WTC11 (cell line): ENCODE measurements at regions not wholly inside any gene's neighbourhood (a gene's known extent, or its start where the extent isn't known, plus 50 kb on each side); places are given as distances from the start of the nearest gene placed in this dataset.

Experiments used
- ATAC-seq: fragments of 200-7000 bp; cut with Tn5 transposase; 2 replicates; pipeline ENCODE4 v1.10.0; 2021; ENCODE audit warnings: mild to moderate bottlenecking, moderate library complexity
- CTCF ChIA-PET: fragments of 300-600 bp; sonication (Branson Sonifier 250); formaldehyde crosslinking; loops from one replicate; lab custom pipeline; 2021; ENCODE audit warnings: antibody characterized with exemption; lab: Charles Lee
- POLR2A ChIA-PET: fragments of 350-600 bp; sonication (Branson Sonifier 250); formaldehyde crosslinking; loops from one replicate; lab custom pipeline; 2021; ENCODE audit warnings: antibody characterized with exemption; lab: Charles Lee
- DNase-seq: peaks from one replicate; pipeline ENCODE4 v3.0.0; 2021; ENCODE audit warnings: low spot score
- H3K27ac Mint-ChIP-seq: 2 replicates; pipeline ENCODE4 v1.8.0; 2021; ENCODE audit warnings: mixed read lengths
- H3K27me3 Mint-ChIP-seq: 2 replicates; pipeline ENCODE4 v1.8.0; 2021; ENCODE audit warnings: low read depth, mild to moderate bottlenecking, moderate library complexity, mixed read lengths
- H3K36me3 Mint-ChIP-seq: 2 replicates; pipeline ENCODE4 v1.8.0; 2021; ENCODE audit warnings: mixed read lengths
- H3K4me1 Mint-ChIP-seq: 2 replicates; pipeline ENCODE4 v1.8.0; 2022; ENCODE audit warnings: mixed read lengths
- H3K4me3 Mint-ChIP-seq: 2 replicates; pipeline ENCODE4 v1.8.0; 2021; ENCODE audit warnings: mild to moderate bottlenecking, moderate library complexity, mixed read lengths
- H3K9me3 Mint-ChIP-seq: 2 replicates; pipeline ENCODE4 v1.8.0; 2021; ENCODE audit warnings: mixed read lengths
- ATF6 ChIP-seq: sonication (generic); formaldehyde crosslinking; IDR thresholded peaks from 2 replicates; pipeline ENCODE4 v1.8.1; 2023; ENCODE audit warnings: mild to moderate bottlenecking, missing genetic modification reagents
- E2F1 ChIP-seq: sonication (generic); formaldehyde crosslinking; IDR thresholded peaks from 2 replicates; pipeline ENCODE4 v1.8.0; 2022; ENCODE audit warnings: mild to moderate bottlenecking, missing genetic modification reagents
- E2F4 ChIP-seq: sonication (generic); formaldehyde crosslinking; IDR thresholded peaks from 2 replicates; pipeline ENCODE4 v1.8.1; 2022; ENCODE audit warnings: low read depth, mild to moderate bottlenecking, moderate library complexity, missing genetic modification reagents, borderline replicate concordance
- EMX1 ChIP-seq: fragments of 250-450 bp; sonication (Bioruptor Pico); IDR thresholded peaks from 2 replicates; pipeline ENCODE4 v1.8.0; 2021; ENCODE audit warnings: mild to moderate bottlenecking
- ERG ChIP-seq: fragments of 250-450 bp; sonication (Bioruptor Pico); IDR thresholded peaks from 2 replicates; pipeline ENCODE4 v1.8.0; 2021; ENCODE audit warnings: mild to moderate bottlenecking
- GABPB1 ChIP-seq: sonication (generic); formaldehyde crosslinking; IDR thresholded peaks from 2 replicates; pipeline ENCODE4 v1.8.1; 2023; ENCODE audit warnings: mild to moderate bottlenecking, missing genetic modification reagents
- HMGXB4 ChIP-seq: sonication (generic); formaldehyde crosslinking; IDR thresholded peaks from 2 replicates; pipeline ENCODE4 v1.8.1; 2023; ENCODE audit warnings: mild to moderate bottlenecking, moderate library complexity, missing genetic modification reagents
- TEAD1 ChIP-seq: sonication (generic); formaldehyde crosslinking; IDR thresholded peaks from 2 replicates; pipeline ENCODE4 v1.8.0; 2022; ENCODE audit warnings: mild to moderate bottlenecking, missing genetic modification reagents
- TP53 ChIP-seq: sonication (generic); formaldehyde crosslinking; IDR thresholded peaks from 2 replicates; pipeline ENCODE4 v1.8.1; 2023; ENCODE audit warnings: mild to moderate bottlenecking, missing genetic modification reagents
- ZBTB21 ChIP-seq: sonication (generic); formaldehyde crosslinking; IDR thresholded peaks from 2 replicates; pipeline ENCODE4 v1.8.1; 2023; ENCODE audit warnings: mild to moderate bottlenecking, missing genetic modification reagents, borderline replicate concordance
- ZNF121 ChIP-seq: sonication (generic); formaldehyde crosslinking; IDR thresholded peaks from 2 replicates; pipeline ENCODE4 v1.8.0; 2023; ENCODE audit warnings: missing genetic modification reagents
- ZNF232 ChIP-seq: sonication (generic); formaldehyde crosslinking; IDR thresholded peaks from 2 replicates; pipeline ENCODE4 v1.8.0; 2022; ENCODE audit warnings: mild to moderate bottlenecking, missing genetic modification reagents
- ZNF423 ChIP-seq: fragments of 250-450 bp; sonication (Bioruptor Pico); IDR thresholded peaks from 2 replicates; pipeline ENCODE4 v2.1.2; 2022; ENCODE audit warnings: mild to moderate bottlenecking, moderate library complexity
- ZNF425 ChIP-seq: fragments of 250-450 bp; sonication (Bioruptor Pico); conservative IDR thresholded peaks from 2 replicates; pipeline ENCODE4 v1.9.0; 2021; ENCODE audit warnings: mild to moderate bottlenecking

- ATAC-seq (peak; percentile 86), DNase-seq (peak; percentile 53)
- TF ChIP-seq ZNF232 (CRISPR knock-in tag) (no peak), ZNF121 (no peak), ZNF425 (CRISPR knock-in tag) (no peak), E2F1 (no peak), EMX1 (no peak), TP53 (CRISPR knock-in tag) (no peak), GABPB1 (CRISPR knock-in tag) (no peak), ERG (CRISPR knock-in tag) (no peak), E2F4 (no peak), ZBTB21 (no peak), HMGXB4 (CRISPR knock-in tag) (no peak), TEAD1 (CRISPR knock-in tag) (no peak), ATF6 (CRISPR knock-in tag) (no peak)
- H3K36me3 Mint-ChIP-seq, result 0 out of 2 replicates have a peak, but pooled peaks cover 4% of the 10 kb centered on the region
- peaks cover 19% of the 10 kb centered on the region for H3K4me1 Mint-ChIP-seq
- ChIA-PET CTCF (interaction anchor here (0.6 to 1.1 kb wide), 2 partner anchors 460 to 506 kb away, joined by 3 read pairs; no protein-coding TSS in a partner anchor), POLR2A (no interaction called here)
- peaks cover 3% of the 10 kb centered on the region; the same call in 1 of the 2 replicates for H3K27me3 Mint-ChIP-seq
- H3K4me3 Mint-ChIP-seq, result peak overlapping the region; percentile 10
- no peak overlapping the region for H3K27ac Mint-ChIP-seq
- peaks cover 4% of the 10 kb centered on the region; the same call in 1 of the 2 replicates for H3K9me3 Mint-ChIP-seq
Measured at GRCh38 chr18:77671456-77672167, 422.0 kb downstream of the GALR1 start.

GRCh38 chr18:77676910-77677309, 427.3 kb downstream of the GALR1 start:
- TF ChIP-seq TEAD1 (CRISPR knock-in tag), result 0 out of 2 replicates have a peak, but pooled peaks have one; percentile 32
- TF ChIP-seq ZNF423 (CRISPR knock-in tag), result no peak
- ATAC-seq (peak; percentile 92), DNase-seq (peak; percentile 51)
- Mint-ChIP-seq H3K36me3 (0 out of 2 replicates have a peak, but pooled peaks cover 4% of the 10 kb centered on the region), H3K27me3 (peaks cover 3% of the 10 kb centered on the region; the same call in 1 of the 2 replicates), H3K4me3 (0 out of 2 replicates have a peak overlapping the region, but pooled peaks have one; percentile 15), H3K9me3 (peaks cover 5% of the 10 kb centered on the region; the same call in 1 of the 2 replicates), H3K27ac (no peak overlapping the region; the same call in 1 of the 2 replicates), H3K4me1 (peaks cover 20% of the 10 kb centered on the region)
- ChIA-PET POLR2A (no interaction called here), CTCF (interaction anchor here (0.8 to 1.2 kb wide), 2 partner anchors 26 kb away, joined by 3 to 6 read pairs; no protein-coding TSS in a partner anchor)
